ENCODE measurements at regions not wholly inside any gene's neighbourhood (a gene's known extent, or its start where the extent isn't known, plus 50 kb on each side); places are given as distances from the start of the nearest gene placed in this dataset.
A peak's percentile ranks its signal among the peaks of the same experiment; 100 is the strongest.

GRCh38 chr2:226064932-226065570, 665.5 kb downstream of the NYAP2 start:
- DNase-seq = no peak

- no peak for DNase-seq
Observed at GRCh38 chr2:226063704-226064440, 664.4 kb downstream of the NYAP2 start.

- DNase-seq = no peak
Observed at GRCh38 chr2:226059961-226060627, 660.6 kb downstream of the NYAP2 start.

DNA sequence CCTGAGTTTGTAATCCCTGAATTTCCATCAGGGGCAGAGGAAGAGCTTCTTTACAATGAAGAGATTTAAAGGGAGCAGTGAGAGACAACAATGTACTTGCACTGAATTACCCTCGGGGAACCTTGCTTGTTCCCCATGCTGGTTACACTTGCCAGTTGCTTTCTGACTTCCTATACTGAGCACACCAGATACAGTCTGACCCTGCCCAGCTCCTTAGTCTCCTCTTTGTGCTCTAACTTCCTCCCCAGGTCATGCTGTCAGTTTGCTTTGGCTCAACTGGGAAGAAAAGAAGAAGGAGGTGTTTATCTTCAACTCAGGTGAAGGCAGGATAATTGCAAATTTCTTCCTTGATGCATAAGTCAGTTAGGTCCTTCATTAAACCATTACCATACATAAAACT, 658.4 kb downstream of the NYAP2 start:
- DNase-seq = no peak

DNA sequence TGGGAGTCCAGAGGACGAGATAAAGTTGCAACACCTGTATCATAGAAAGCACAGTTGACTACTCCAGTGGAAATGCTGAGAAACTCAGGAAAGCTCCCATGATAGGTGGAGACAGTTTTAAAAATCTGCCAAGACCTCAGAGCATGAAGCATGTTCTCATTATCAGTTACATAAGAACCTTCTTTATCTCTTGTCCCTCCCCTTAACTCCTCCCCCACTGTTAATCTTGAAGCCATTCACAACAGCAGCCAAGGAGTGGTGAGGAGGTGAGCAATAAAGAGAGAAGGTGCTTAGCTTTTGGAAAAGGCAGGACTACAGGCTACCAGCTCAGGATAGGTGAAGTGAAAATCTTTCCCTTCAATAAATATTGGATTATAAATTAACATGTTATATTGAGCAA, 657.9 kb downstream of the NYAP2 start:
- DNase-seq = no peak

- no peak for DNase-seq
Observed at GRCh38 chr2:226052772-226053416, 653.4 kb downstream of the NYAP2 start.

GRCh38 chr2:226050822-226051221, 651.3 kb downstream of the NYAP2 start:
- no peak for DNase-seq

- peak; percentile 9 for DNase-seq
Observed at GRCh38 chr2:226048611-226049010, 649.1 kb downstream of the NYAP2 start.

DNA sequence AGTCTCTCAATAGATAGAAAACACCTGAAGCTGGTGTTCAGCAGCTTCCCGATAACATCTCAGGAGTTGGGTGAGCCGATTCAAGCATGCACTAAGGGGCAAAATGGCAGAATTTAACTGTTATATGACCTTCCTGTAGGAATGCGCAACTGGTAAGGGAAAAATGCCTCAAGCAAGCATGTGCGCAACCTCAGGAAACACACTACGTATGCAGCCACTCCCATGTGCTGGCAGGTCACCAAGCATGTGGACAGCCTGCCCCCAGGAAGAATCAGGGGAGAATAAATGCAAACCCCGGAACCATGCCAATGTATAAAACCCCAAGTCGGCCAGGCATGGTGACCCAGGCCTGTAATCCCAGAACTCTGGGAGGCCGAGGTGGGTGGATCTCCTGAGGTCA, 645.6 kb downstream of the NYAP2 start:
- no peak for DNase-seq

GRCh38 chr2:226040344-226040900, 640.9 kb downstream of the NYAP2 start:
- no peak for DNase-seq

DNA sequence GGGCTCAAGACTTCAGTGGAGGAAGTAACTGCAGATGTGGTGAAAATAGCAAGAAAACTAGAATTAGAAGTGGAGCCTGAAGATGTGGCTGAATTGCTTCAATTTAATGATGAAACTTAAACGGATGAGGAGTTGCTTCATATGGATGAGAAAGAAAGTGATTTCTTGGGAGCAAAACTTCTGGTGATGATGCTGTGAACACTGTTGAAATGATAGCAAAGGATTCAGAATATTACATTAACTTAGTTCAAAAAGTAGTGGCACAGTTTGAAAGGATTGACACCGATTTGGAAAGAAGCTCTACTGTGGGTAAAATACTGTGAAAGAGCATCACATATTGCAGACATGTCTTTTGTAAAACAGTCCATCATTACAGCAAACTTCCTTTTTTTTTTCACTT, 638.0 kb downstream of the NYAP2 start:
- DNase-seq = no peak

DNA sequence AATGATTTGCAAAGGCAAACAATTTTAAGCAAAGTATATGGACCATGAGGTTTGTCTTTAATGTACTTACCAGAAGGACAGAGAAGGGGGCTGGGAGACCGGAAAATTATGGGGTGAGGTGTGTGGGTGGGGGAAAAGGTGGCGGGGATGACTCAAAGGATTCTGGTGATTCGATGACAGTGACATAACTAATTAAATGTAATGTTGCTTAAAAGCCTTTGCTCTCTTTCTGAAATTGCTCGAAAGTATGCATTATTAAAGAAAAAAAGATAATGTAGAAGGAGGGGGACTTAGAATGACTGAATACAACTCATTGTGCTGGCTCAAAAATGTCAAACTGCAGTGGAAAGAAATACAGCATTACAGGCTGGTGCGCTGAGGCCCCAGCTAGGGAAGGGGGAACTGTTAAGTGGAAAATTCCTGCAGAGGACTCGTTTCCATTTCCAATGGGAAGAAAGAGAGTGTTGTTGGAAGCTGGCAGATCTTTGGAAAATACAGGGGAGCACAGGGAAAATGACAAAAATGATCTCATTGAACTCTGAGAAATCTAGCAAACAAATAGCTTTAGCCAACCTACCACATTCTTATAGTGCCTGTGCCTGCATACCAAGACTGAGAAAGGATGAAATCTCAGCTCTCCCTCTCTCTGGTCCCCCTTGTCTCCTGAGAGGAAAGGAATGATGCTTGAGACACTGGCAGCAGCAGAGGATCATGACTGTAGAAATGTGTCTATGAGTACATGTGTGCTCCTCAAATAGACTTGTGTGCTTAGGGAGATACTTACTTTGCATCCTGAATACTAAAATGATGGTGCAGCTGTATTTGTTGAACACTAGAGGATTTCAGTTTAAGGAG, 632.4 kb downstream of the NYAP2 start:
- peak; percentile 3 for DNase-seq

- peak; percentile 82 for DNase-seq
Observed at GRCh38 chr2:226030788-226031646, 631.5 kb downstream of the NYAP2 start.

DNA sequence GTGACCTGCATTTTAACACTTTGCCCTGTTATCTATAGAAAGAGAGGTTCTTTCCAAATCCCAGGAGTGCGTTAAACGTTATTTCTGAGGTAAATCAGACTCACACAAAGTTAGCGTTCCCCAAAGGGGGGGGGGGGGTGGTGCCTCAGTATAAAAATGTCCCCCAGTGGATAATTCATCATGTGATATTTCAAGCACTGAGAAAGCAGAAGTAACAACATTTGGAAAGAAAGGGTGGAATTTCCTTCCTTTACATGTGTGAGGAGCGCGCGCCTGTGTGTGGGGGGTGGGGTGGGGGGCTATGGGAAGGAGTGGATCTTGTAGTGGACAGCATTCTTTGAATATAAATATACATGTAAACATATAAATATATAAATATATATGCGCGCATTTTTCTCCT, 630.9 kb downstream of the NYAP2 start:
- DNase-seq = no peak

- DNase-seq = no peak
Observed at GRCh38 chr2:226023946-226024345, 624.4 kb downstream of the NYAP2 start.

DNA sequence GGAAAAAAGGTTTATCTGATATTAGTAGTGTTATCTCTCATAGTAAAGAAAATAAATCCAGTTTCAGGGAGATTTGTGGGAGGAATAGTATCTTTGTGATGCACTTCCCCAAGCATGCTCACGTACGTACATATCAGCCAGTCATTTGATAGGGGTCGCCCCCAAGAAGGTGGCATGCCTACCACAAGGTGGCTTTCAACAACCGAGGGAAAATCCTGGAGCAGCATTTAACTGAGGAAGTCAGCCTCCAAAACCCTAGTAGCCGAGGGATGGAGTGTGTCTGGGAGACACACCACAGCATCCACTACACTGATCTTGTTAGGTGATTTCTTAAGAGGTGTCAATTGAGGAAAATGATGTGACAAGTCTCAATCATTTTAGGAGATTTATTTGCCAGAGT, 623.9 kb downstream of the NYAP2 start:
- no peak for DNase-seq

DNA sequence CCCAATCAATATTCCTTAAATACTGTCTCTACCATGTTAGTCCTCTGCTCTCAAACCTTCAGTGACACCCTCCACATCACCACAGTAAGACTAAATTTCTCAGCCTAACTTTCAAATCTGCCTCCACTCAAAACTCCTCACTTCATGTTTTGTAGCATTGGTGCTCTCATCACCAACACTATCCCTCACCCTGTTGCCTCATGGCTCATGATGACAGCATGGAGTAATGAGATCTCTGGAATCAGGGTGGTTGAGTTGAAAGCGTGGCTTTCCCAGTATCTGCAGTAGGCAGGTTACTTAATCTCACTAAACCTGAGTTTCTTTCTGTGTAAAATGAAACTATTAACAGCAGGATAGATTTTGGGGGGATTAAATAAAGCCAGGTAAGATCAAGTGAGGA, 621.4 kb downstream of the NYAP2 start:
- DNase-seq = no peak

- DNase-seq = no peak
Observed at GRCh38 chr2:226020176-226020575, 620.7 kb downstream of the NYAP2 start.

DNA sequence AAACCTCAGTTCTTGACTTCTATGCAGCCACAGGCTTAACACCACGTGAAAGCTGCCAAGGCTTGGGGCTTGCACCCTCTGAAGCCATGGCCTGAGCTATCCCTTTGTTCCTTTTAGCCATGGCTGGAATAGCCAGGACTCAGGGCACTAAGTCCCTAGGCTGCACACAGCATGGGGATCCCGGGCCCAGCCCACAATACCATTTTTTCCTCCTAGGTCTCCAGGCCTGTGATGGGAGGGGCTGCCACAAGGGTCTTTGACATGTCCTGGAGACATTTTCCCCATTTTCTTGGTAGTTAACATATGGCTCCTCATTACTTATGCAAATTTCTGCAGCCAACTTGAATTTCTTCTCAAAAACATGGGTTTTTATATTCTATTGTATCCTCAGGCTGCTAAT, 619.1 kb downstream of the NYAP2 start:
- DNase-seq = no peak

DNA sequence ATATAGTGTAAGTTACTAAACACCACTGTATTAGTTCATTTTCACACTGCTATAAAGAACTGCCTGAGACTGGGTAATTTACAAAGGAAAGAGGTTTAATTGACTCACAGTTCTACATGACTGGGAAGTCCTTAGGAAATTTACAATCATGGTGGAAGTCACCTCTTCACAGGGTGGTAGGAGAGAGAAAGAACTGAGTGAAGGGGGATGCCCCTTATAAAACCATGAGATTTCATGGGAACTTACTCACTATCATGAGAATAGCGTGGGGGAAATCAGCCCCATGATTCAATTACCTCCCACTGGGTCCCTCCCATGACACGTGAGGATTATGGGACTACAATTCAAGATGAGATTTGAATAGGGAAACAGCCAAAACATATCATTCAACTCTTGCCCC, 618.0 kb downstream of the NYAP2 start:
- no peak for DNase-seq

DNA sequence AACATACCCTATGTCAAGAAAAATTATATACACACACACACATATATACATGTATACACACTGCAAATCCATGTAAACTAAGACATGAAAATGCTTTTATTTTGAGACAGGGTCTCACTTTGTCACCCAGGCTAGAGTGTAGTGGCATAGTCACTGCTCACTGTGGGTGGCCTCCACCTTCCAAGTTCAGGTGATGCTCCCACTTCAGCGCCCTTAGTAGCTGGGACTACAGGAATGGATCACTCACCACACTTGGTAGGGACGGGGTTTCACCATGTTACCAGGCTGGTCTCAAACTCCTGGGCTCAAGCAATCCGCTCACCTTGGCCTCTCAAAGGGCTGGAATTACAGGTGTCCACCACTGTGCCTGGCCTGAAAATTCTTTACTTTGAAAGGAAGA, 617.6 kb downstream of the NYAP2 start:
- no peak for DNase-seq
